H9 (cell line): ENCODE measurements at regions not wholly inside any gene's neighbourhood (a gene's known extent, or its start where the extent isn't known, plus 50 kb on each side); places are given as distances from the start of the nearest gene placed in this dataset.

Experiments
- DNase-seq: peaks from one replicate; pipeline ENCODE4 v3.0.0-alpha.2; 2017
- H2AFZ ChIP-seq: one replicate; pipeline ENCODE4 v1.6.1; 2013; ENCODE audit warnings: mild to moderate bottlenecking, low read length, control low read depth, moderate library complexity
- H2AK5ac ChIP-seq: 2 replicates; pipeline ENCODE4 v1.6.1; 2013; ENCODE audit warnings: low read length, control low read depth, mixed read lengths; ENCODE audit not compliant: insufficient read length
- H2BK120ac ChIP-seq: one replicate; pipeline ENCODE4 v1.6.1; 2013; ENCODE audit warnings: low read depth, mild to moderate bottlenecking, low read length, control low read depth, inconsistent platforms; ENCODE audit not compliant: poor library complexity, severe bottlenecking
- H2BK12ac ChIP-seq: 2 replicates; pipeline ENCODE4 v1.6.1; 2013; ENCODE audit warnings: low read length, control low read depth, mixed read lengths, low read depth; ENCODE audit not compliant: insufficient read length
- H2BK15ac ChIP-seq: 2 replicates; pipeline ENCODE4 v1.6.1; 2013; ENCODE audit warnings: low read depth, low read length, control low read depth
- H2BK20ac ChIP-seq: one replicate; pipeline ENCODE4 v1.6.1; 2013; ENCODE audit warnings: low read depth, mild to moderate bottlenecking, low read length, control low read depth, inconsistent platforms; ENCODE audit not compliant: poor library complexity, severe bottlenecking
- H2BK5ac ChIP-seq: 2 replicates; pipeline ENCODE4 v1.6.1; 2013; ENCODE audit warnings: low read length, control low read depth, mixed read lengths; ENCODE audit not compliant: insufficient read length
- H3K14ac ChIP-seq: 2 replicates; pipeline ENCODE4 v1.6.1; 2013; ENCODE audit warnings: low read length, control low read depth; ENCODE audit not compliant: insufficient read depth
- H3K18ac ChIP-seq: 2 replicates; pipeline ENCODE4 v1.6.1; 2013; ENCODE audit warnings: low read depth, mild to moderate bottlenecking, mixed read lengths, low read length, control low read depth; ENCODE audit not compliant: insufficient read length
- H3K23ac ChIP-seq: 2 replicates; pipeline ENCODE4 v1.6.1; 2013; ENCODE audit warnings: low read length, control low read depth, mixed read lengths, low read depth; ENCODE audit not compliant: insufficient read length
- H3K23me2 ChIP-seq: 2 replicates; pipeline ENCODE4 v1.6.1; 2013; ENCODE audit warnings: low read depth, mild to moderate bottlenecking, mixed read lengths, low read length, control low read depth; ENCODE audit not compliant: insufficient read length, poor library complexity, severe bottlenecking
- H3K27ac ChIP-seq: 2 replicates; pipeline ENCODE4 v1.5.1; 2013; ENCODE audit warnings: low read length, control low read depth, mixed read lengths, low read depth; ENCODE audit not compliant: insufficient read length
- H3K27me3 ChIP-seq: 2 replicates; pipeline ENCODE4 v1.6.1; 2013; ENCODE audit warnings: low read length, control low read depth, inconsistent platforms; ENCODE audit not compliant: insufficient read depth
- H3K4ac ChIP-seq: 2 replicates; pipeline ENCODE4 v1.6.1; 2013; ENCODE audit warnings: low read depth, mild to moderate bottlenecking, control low read depth, inconsistent platforms, low read length, moderate library complexity
- H3K4me1 ChIP-seq: 2 replicates; pipeline ENCODE4 v1.6.1; 2013; ENCODE audit warnings: low read length, control low read depth, inconsistent platforms; ENCODE audit not compliant: insufficient read depth
- H3K4me2 ChIP-seq: 2 replicates; pipeline ENCODE4 v1.6.1; 2013; ENCODE audit warnings: low read length, control low read depth, mixed read lengths; ENCODE audit not compliant: insufficient read length, insufficient read depth
- H3K56ac ChIP-seq: 2 replicates; pipeline ENCODE4 v1.6.1; 2013; ENCODE audit warnings: low read depth, mild to moderate bottlenecking, mixed read lengths, low read length, control low read depth; ENCODE audit not compliant: insufficient read length
- H3K79me1 ChIP-seq: 2 replicates; pipeline ENCODE4 v1.6.1; 2013; ENCODE audit warnings: low read depth, mild to moderate bottlenecking, moderate library complexity, low read length, control low read depth, inconsistent platforms; ENCODE audit not compliant: insufficient read depth, poor library complexity, severe bottlenecking
- H3K79me2 ChIP-seq: 2 replicates; pipeline ENCODE4 v1.6.1; 2013; ENCODE audit warnings: low read length, control low read depth, inconsistent platforms; ENCODE audit not compliant: insufficient read depth
- H3K9ac ChIP-seq: 2 replicates; pipeline ENCODE4 v1.6.1; 2013; ENCODE audit warnings: low read length, control low read depth, mixed read lengths; ENCODE audit not compliant: insufficient read length; ENCODE audit errors: extremely low read depth
- H3K9me3 ChIP-seq: one replicate; pipeline ENCODE4 v1.6.1; 2013; ENCODE audit warnings: low read depth, low read length, inconsistent platforms; ENCODE audit not compliant: control insufficient read depth
- H3T11ph ChIP-seq: one replicate; pipeline ENCODE4 v1.6.1; 2013; ENCODE audit warnings: mild to moderate bottlenecking, low read length, control low read depth, inconsistent platforms
- H4K20me1 ChIP-seq: one replicate; pipeline ENCODE4 v1.6.1; 2013; ENCODE audit not compliant: control insufficient read depth, insufficient read length, insufficient read depth
- H4K5ac ChIP-seq: 2 replicates; pipeline ENCODE4 v1.6.1; 2013; ENCODE audit warnings: low read depth, mild to moderate bottlenecking, mixed read lengths, low read length, control low read depth; ENCODE audit not compliant: insufficient read length
- H4K8ac ChIP-seq: replicated peaks from 2 replicates; pipeline ENCODE4 v1.6.1; 2013; ENCODE audit warnings: low read length, control low read depth, mixed read lengths, low read depth; ENCODE audit not compliant: insufficient read length
- H4K91ac ChIP-seq: 2 replicates; pipeline ENCODE4 v1.6.1; 2013; ENCODE audit warnings: low read depth, mild to moderate bottlenecking, moderate library complexity, mixed read lengths, low read length, control low read depth; ENCODE audit not compliant: insufficient read length
- H3K27ac Mint-ChIP-seq, 3 experiments: 2 replicates in 2 of 3; 3 replicates in 1 of 3; pipeline ENCODE4 v1.8.0; 2020 to 2021; ENCODE audit warnings: mixed read lengths in 3 of 3, mild to moderate bottlenecking in 1 of 3, moderate library complexity in 1 of 3
- H3K27me3 Mint-ChIP-seq: 2 replicates; pipeline ENCODE4 v1.8.0; 2021; ENCODE audit warnings: low read depth, mild to moderate bottlenecking, moderate library complexity, mixed read lengths
- H3K36me3 Mint-ChIP-seq, 3 experiments: 2 replicates in 2 of 3; 3 replicates in 1 of 3; pipeline ENCODE4 v1.8.0; 2020 to 2021; ENCODE audit warnings: low read depth in 3 of 3, mixed read lengths in 3 of 3; ENCODE audit not compliant: insufficient read depth in 1 of 3
- H3K4me1 Mint-ChIP-seq, 2 experiments: 2 replicates each; pipeline ENCODE4 v1.8.0; 2020; ENCODE audit warnings: mixed read lengths in 2 of 2
- H3K4me3 Mint-ChIP-seq, 2 experiments: 2 replicates in 1 of 2; 3 replicates in 1 of 2; pipeline ENCODE4 v1.8.0; 2020 to 2021; ENCODE audit warnings: mild to moderate bottlenecking in 2 of 2, mixed read lengths in 2 of 2, moderate library complexity in 1 of 2
- H3K9me3 Mint-ChIP-seq, 2 experiments: 2 replicates in 1 of 2; 3 replicates in 1 of 2; pipeline ENCODE4 v1.8.0; 2020; ENCODE audit warnings: mild to moderate bottlenecking in 2 of 2, mixed read lengths in 2 of 2, moderate library complexity in 1 of 2
- CTCF ChIP-seq: fragments of 200-600 bp; sonication (generic); conservative IDR thresholded peaks from 3 replicates; pipeline ENCODE4 v1.8.0; 2021; ENCODE audit warnings: antibody characterized with exemption, mild to moderate bottlenecking
- WGBS: extraction: QIAGEN DNeasy Blood & Tissue Kit; methylation state at CpG from one replicate; pipeline ENCODE4 v1.1.7; 2013; ENCODE audit warnings: missing lambda C conversion rate, low lambda C conversion rate, mixed read lengths; ENCODE audit not compliant: insufficient read length; ENCODE audit errors: extremely low coverage; 5-methylcytosine and 5-hydroxymethylcytosine counted together

- no peak overlapping the region for H3T11ph ChIP-seq
- no peaks in the 10 kb centered on the region for H3K23me2 ChIP-seq
- no peaks in the 10 kb centered on the region for H3K79me1 ChIP-seq
- H3K79me2 ChIP-seq, result no peaks in the 10 kb centered on the region
- no peak overlapping the region for H3K14ac ChIP-seq
- H3K4me2 ChIP-seq, result no peak overlapping the region
- H2AK5ac ChIP-seq, result no peak overlapping the region
- no peak overlapping the region for H4K91ac ChIP-seq
- no peak overlapping the region for H2BK120ac ChIP-seq
- H3K4ac ChIP-seq, result no peak overlapping the region
- no peak overlapping the region for H3K23ac ChIP-seq
- H2BK20ac ChIP-seq, result no peak overlapping the region
- no peak overlapping the region for H3K27ac ChIP-seq
- H2AFZ ChIP-seq, result no peak overlapping the region
- no CpG with 5 or more reads among the region's 1 CpG for WGBS
- H2BK12ac ChIP-seq, result no peak overlapping the region
- no peaks in the 10 kb centered on the region for H3K4me1 ChIP-seq
- H3K9me3 ChIP-seq, result no peaks in the 10 kb centered on the region
- H3K27me3 Mint-ChIP-seq, result no peaks in the 10 kb centered on the region
- H3K4me3 Mint-ChIP-seq, result no peak overlapping the region
- no peak overlapping the region for H3K9ac ChIP-seq
- H4K5ac ChIP-seq, result no peak overlapping the region
- no peaks in the 10 kb centered on the region; a peak in 2 of 5 replicates for H3K9me3 Mint-ChIP-seq
- H4K8ac ChIP-seq, result no peak overlapping the region
- H3K27ac Mint-ChIP-seq, result no peak overlapping the region; a peak in 1 of 7 replicates
- no peaks in the 10 kb centered on the region for H3K36me3 Mint-ChIP-seq
- no peak overlapping the region for H3K56ac ChIP-seq
- H3K4me1 Mint-ChIP-seq, result peaks cover 22 to 26% of the 10 kb centered on the region in 2 experiments
- no peak for DNase-seq
- H4K20me1 ChIP-seq, result no peaks in the 10 kb centered on the region
- H2BK5ac ChIP-seq, result no peak overlapping the region
- no peaks in the 10 kb centered on the region for H3K27me3 ChIP-seq
- no peak overlapping the region for H2BK15ac ChIP-seq
- TF ChIP-seq CTCF, result no peak
- no peak overlapping the region for H3K18ac ChIP-seq
These were observed 1247.0 kb upstream of the CHAC2 start for GRCh38 chr2:52520644-52521043.
